ENCODE measurements at regions not wholly inside any gene's neighbourhood (a gene's known extent, or its start where the extent isn't known, plus 50 kb on each side); places are given as distances from the start of the nearest gene placed in this dataset.

- Mint-ChIP-seq H3K27me3 (peaks cover 21% of the 10 kb centered on the region), H3K9me3 (no peaks in the 10 kb centered on the region), H3K4me1 (ENCODE audit: low read depth) (no peaks in the 10 kb centered on the region), H3K36me3 (ENCODE audit: low read depth) (no peaks in the 10 kb centered on the region), H3K4me3 (no peak overlapping the region), H3K27ac (no peak overlapping the region)
Observed at GRCh38 chr6:72519871-72520270, 102.0 kb upstream of the KCNQ5 start.

GRCh38 chr6:72521684-72522083, 100.2 kb upstream of the KCNQ5 start:
- Mint-ChIP-seq H3K4me3 (no peak overlapping the region), H3K4me1 (ENCODE audit: low read depth) (no peaks in the 10 kb centered on the region), H3K36me3 (ENCODE audit: low read depth) (no peaks in the 10 kb centered on the region), H3K9me3 (no peaks in the 10 kb centered on the region), H3K27ac (no peak overlapping the region), H3K27me3 (peaks cover 14% of the 10 kb centered on the region)

- Mint-ChIP-seq H3K27ac (no peak overlapping the region), H3K4me3 (no peak overlapping the region), H3K4me1 (ENCODE audit: low read depth) (no peaks in the 10 kb centered on the region), H3K9me3 (no peaks in the 10 kb centered on the region), H3K36me3 (ENCODE audit: low read depth) (no peaks in the 10 kb centered on the region), H3K27me3 (peaks cover 5% of the 10 kb centered on the region)
Observed at GRCh38 chr6:72522735-72523141, 99.1 kb upstream of the KCNQ5 start.

- Mint-ChIP-seq H3K4me1 (ENCODE audit: low read depth) (no peaks in the 10 kb centered on the region), H3K27me3 (peaks cover 4% of the 10 kb centered on the region), H3K36me3 (ENCODE audit: low read depth) (no peaks in the 10 kb centered on the region), H3K9me3 (no peaks in the 10 kb centered on the region), H3K27ac (no peak overlapping the region), H3K4me3 (no peak overlapping the region)
Observed at GRCh38 chr6:72524011-72524645, 97.7 kb upstream of the KCNQ5 start.

- Mint-ChIP-seq H3K27me3 (peaks cover 4% of the 10 kb centered on the region), H3K9me3 (no peaks in the 10 kb centered on the region), H3K4me1 (ENCODE audit: low read depth) (no peaks in the 10 kb centered on the region), H3K36me3 (ENCODE audit: low read depth) (no peaks in the 10 kb centered on the region), H3K4me3 (no peak overlapping the region), H3K27ac (no peak overlapping the region)
Observed at GRCh38 chr6:72525821-72526510, 95.9 kb upstream of the KCNQ5 start.

GRCh38 chr6:72530152-72530551, 91.7 kb upstream of the KCNQ5 start:
- Mint-ChIP-seq H3K36me3 (ENCODE audit: low read depth) (no peaks in the 10 kb centered on the region), H3K4me1 (ENCODE audit: low read depth) (no peaks in the 10 kb centered on the region), H3K27me3 (peaks cover 1% of the 10 kb centered on the region), H3K4me3 (no peak overlapping the region), H3K9me3 (no peaks in the 10 kb centered on the region), H3K27ac (no peak overlapping the region)

- Mint-ChIP-seq H3K9me3 (no peaks in the 10 kb centered on the region), H3K27me3 (peaks cover 4% of the 10 kb centered on the region), H3K4me1 (ENCODE audit: low read depth) (no peaks in the 10 kb centered on the region), H3K27ac (no peak overlapping the region), H3K4me3 (no peak overlapping the region), H3K36me3 (ENCODE audit: low read depth) (no peaks in the 10 kb centered on the region)
Observed at GRCh38 chr6:72530750-72531149, 91.1 kb upstream of the KCNQ5 start.

- Mint-ChIP-seq H3K4me1 (ENCODE audit: low read depth) (no peaks in the 10 kb centered on the region), H3K27me3 (peaks cover 7% of the 10 kb centered on the region), H3K27ac (no peak overlapping the region), H3K9me3 (no peaks in the 10 kb centered on the region), H3K4me3 (no peak overlapping the region), H3K36me3 (ENCODE audit: low read depth) (no peaks in the 10 kb centered on the region)
Observed at GRCh38 chr6:72533606-72534005, 88.3 kb upstream of the KCNQ5 start.

GRCh38 chr6:72534236-72534635, 87.6 kb upstream of the KCNQ5 start:
- H3K36me3 Mint-ChIP-seq (ENCODE audit: low read depth), result no peaks in the 10 kb centered on the region
- H3K4me3 Mint-ChIP-seq, result no peak overlapping the region
- H3K9me3 Mint-ChIP-seq, result peaks cover 1% of the 10 kb centered on the region
- no peak overlapping the region for H3K27ac Mint-ChIP-seq
- peaks cover 9% of the 10 kb centered on the region for H3K27me3 Mint-ChIP-seq
- no peaks in the 10 kb centered on the region for H3K4me1 Mint-ChIP-seq (ENCODE audit: low read depth)

GRCh38 chr6:72535124-72535523, 86.7 kb upstream of the KCNQ5 start:
- Mint-ChIP-seq H3K27ac (no peak overlapping the region), H3K9me3 (peaks cover 10% of the 10 kb centered on the region), H3K27me3 (peaks cover 14% of the 10 kb centered on the region), H3K4me3 (no peak overlapping the region), H3K36me3 (ENCODE audit: low read depth) (no peaks in the 10 kb centered on the region), H3K4me1 (ENCODE audit: low read depth) (no peaks in the 10 kb centered on the region)

- no peak overlapping the region for H3K27ac Mint-ChIP-seq
- H3K4me3 Mint-ChIP-seq, result no peak overlapping the region
- H3K4me1 Mint-ChIP-seq (ENCODE audit: low read depth), result no peaks in the 10 kb centered on the region
- H3K36me3 Mint-ChIP-seq (ENCODE audit: low read depth), result no peaks in the 10 kb centered on the region
- peaks cover 9% of the 10 kb centered on the region for H3K9me3 Mint-ChIP-seq
- peaks cover 21% of the 10 kb centered on the region for H3K27me3 Mint-ChIP-seq
Observed at GRCh38 chr6:72547020-72547419, 74.8 kb upstream of the KCNQ5 start.

- H3K36me3 Mint-ChIP-seq (ENCODE audit: low read depth), result no peaks in the 10 kb centered on the region
- peaks cover 14% of the 10 kb centered on the region for H3K4me1 Mint-ChIP-seq (ENCODE audit: low read depth)
- peaks cover 17% of the 10 kb centered on the region for H3K27me3 Mint-ChIP-seq
- H3K4me3 Mint-ChIP-seq, result no peak overlapping the region
- no peaks in the 10 kb centered on the region for H3K9me3 Mint-ChIP-seq
- no peak overlapping the region for H3K27ac Mint-ChIP-seq
Observed at GRCh38 chr6:72551470-72551869, 70.4 kb upstream of the KCNQ5 start.

- Mint-ChIP-seq H3K4me3 (no peak overlapping the region), H3K27ac (no peak overlapping the region), H3K4me1 (ENCODE audit: low read depth) (peaks cover 14% of the 10 kb centered on the region), H3K9me3 (no peaks in the 10 kb centered on the region), H3K27me3 (peaks cover 11% of the 10 kb centered on the region), H3K36me3 (ENCODE audit: low read depth) (no peaks in the 10 kb centered on the region)
Observed at GRCh38 chr6:72552938-72553337, 68.9 kb upstream of the KCNQ5 start.

GRCh38 chr6:72553531-72554511, 68.0 kb upstream of the KCNQ5 start:
- no peaks in the 10 kb centered on the region for H3K9me3 Mint-ChIP-seq
- no peak overlapping the region for H3K4me3 Mint-ChIP-seq
- peak overlapping the region; percentile 46 for H3K27ac Mint-ChIP-seq
- H3K36me3 Mint-ChIP-seq (ENCODE audit: low read depth), result no peaks in the 10 kb centered on the region
- H3K27me3 Mint-ChIP-seq, result peaks cover 6% of the 10 kb centered on the region
- H3K4me1 Mint-ChIP-seq (ENCODE audit: low read depth), result peaks cover 14% of the 10 kb centered on the region

- Mint-ChIP-seq H3K36me3 (ENCODE audit: low read depth) (no peaks in the 10 kb centered on the region), H3K4me1 (ENCODE audit: low read depth) (peaks cover 14% of the 10 kb centered on the region), H3K27me3 (peaks cover 5% of the 10 kb centered on the region), H3K27ac (peak overlapping the region; percentile 33), H3K4me3 (no peak overlapping the region), H3K9me3 (no peaks in the 10 kb centered on the region)
Observed at GRCh38 chr6:72554761-72555221, 67.1 kb upstream of the KCNQ5 start.
